Fibroblast of skin of left quadriceps (primary cell): ENCODE measurements at regions not wholly inside any gene's neighbourhood (a gene's known extent, or its start where the extent isn't known, plus 50 kb on each side); places are given as distances from the start of the nearest gene placed in this dataset.

Source experiments
- DNase-seq, 2 experiments: peaks; one replicate each; pipeline ENCODE4 v3.0.0-alpha.2; 2013; ENCODE audit warnings: low read depth in 2 of 2

DNA sequence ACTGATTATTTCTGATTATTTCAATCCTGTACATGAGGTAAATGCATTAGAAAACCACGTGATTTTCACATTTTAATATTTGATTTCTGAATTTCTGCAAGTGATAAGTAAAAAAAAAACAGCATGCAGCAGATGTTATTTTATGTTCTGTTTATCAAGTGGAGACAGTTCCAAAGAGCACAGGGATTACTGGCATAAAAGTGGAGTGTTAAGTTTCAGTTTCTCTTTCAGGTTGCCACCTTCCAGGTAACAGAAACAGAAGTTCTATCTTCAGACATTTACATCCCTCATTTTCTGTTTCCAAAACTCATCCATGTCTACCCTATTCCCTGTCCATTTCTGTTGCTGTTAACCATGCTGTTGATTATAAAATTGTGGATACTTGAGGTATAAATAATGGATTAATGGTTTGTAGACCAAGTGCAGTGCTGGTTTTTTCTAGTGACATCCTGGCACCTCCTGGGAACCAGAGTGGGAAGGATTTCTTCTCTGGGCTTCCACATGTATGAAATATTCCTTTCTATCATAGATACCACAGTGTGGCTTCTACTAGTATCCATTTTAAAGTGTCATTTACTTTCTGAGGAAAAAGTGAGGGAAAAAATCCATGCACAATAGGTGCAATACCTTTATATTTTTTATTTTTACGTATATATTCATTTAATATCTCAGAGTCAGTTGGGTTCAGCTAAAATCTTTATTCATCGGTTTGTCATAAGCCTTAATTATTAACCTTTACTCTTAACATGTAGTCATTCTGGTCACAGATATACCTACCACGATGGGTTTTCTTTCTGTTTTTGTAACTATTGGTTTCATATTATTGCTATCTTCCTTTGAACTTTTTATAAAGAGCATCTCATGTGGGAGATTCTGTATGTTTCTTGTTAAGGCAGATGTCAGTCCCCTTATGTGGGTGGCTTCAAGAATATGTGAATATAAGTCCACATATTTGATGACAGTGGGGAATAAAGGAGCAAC lies 1010.0 kb downstream of the SQOR start:
- no peak for DNase-seq

DNA sequence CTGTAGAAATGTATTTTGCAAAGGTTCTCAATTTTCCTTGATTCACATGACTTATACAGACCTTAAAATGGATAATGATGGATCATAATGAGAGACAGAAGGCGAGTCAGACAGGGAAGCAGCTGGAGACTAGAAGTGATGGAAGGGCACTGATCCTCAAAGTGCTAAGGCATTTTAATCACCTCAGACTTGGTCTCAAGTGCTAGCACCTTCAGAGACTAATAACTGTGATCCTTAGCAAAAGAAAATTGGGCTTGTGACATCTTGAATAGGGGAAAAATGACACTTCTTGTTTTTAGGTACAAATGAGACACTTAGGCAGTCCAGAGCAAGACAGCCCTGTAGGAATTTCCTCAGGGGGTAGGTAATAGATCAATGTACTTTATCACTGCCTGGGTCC lies 1011.7 kb downstream of the SQOR start:
- no peak for DNase-seq

DNA sequence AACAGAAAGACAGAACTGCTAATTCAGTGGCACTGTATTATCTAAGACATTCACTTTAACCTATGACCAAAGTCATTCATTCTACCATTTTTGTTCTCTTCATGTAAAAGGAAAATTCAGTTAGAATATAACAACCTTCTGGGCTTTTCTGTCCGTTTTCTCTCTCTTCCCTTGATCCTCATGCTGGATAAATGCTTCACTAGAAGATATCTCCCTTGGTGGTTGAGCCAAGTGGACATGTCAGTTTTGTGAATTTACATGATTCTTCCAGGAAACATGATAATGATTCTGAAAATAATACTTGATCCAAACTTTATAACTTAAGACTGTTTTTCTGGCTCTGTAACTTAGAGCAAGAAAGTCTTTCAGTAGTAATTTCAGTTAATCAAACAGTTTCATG lies 1012.2 kb downstream of the SQOR start:
- no peak for DNase-seq

DNA sequence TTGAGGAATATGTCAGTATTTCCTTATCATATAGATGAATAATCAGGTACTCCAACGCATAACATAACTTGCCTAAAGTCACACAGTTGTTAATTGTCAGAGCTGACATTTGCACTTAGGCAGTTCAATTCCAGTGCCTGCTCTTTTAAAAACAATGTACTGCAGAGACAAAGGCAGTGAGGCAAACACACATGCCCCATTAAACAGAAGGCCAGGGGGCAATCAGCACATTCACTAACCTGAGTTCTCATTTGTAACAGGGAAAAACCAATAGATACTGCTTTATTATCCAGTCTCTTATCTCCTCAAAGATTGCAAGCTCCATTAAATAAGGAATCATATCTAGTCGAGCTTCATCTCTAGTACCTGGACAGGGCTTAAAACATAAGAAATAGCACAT lies 1017.4 kb downstream of the SQOR start:
- DNase-seq: no peak

DNA sequence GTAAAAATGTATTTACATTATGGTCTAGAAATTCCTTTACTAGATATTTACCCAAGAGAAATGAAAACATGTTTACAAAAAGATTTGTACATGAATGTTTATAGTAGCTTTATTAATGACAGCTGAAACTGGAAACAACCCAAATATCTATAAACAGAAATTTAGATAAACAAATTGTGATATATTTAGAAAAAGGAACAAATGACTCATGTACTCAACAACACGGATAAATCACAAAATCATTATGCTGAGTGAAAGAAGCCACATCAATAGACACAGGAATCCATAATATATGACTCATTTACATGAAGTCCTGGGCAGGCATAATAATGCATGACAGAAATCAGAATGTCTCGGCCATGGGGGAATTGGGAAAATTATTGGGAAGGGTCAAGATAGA lies 1020.2 kb downstream of the SQOR start:
- DNase-seq: no peak

DNA sequence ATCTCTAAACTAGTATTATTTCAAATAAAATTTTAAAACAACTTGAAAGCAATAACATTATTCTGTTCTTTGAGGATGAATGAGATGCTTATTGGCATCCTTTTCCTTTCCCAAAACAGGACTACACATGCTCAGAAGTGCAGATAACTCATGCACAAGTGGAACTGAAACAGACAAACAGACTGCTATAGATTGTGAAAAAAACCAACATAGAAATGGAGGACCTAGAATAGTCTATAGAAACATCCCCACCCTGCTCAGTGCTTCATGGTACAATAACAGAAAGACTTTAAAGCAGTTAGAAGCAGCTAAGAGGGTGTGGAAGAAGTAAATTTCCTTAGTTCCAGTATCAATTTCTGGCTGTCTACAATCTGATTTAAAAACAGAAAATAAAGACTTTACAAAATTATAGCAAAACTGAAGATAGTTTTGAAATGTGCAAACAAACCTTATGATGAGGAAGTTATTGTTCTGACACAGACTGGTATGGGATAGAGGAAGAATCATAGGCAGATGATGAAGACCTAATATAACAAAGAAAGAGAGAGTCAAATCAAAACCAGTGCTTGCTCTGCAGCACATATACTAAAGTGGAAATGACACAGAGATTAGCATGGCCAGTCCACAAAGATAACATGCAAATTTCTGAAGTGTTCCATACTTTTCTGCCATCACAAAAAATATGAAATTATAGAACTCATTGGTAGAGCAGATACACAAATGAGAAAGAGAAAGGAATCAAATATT lies 1025.4 kb downstream of the SQOR start:
- no peak for DNase-seq

DNA sequence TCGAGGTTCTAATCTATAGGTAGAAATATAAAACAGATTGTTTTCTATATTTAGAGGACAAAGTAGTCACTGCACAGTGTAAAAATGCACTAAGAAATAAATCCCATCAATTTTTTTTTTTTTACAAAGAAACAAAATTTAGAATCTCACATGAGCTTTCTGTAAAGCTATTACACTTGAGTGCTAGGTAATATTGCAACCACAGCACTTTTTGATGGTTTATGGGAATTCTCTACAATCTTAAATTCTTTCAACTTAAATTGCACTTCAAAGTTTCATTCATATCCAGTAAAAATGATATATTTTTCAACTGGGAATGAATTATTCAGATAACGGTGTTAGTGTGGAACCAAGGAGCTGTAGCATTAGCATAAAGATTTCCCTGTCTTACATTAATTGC lies 1035.4 kb downstream of the SQOR start:
- no peak for DNase-seq

DNA sequence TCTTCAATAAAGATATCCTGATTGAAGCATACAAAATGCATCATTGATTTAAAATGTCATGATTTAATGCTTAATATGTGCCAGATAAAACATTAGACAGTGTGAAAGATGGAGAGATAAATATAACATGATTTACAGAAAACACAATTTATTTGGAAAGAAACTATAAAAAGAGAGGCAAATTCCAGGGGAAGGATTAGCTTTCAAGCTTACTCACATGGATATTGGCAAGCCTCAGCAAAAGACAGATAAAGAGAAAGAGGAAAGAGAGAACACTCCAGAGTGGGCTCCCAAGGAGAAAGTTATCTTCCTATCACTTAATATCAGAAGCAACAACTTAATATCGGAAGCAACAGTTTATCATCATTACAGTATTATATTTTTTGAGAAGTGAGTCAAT lies 1036.5 kb downstream of the SQOR start:
- DNase-seq: no peak

DNA sequence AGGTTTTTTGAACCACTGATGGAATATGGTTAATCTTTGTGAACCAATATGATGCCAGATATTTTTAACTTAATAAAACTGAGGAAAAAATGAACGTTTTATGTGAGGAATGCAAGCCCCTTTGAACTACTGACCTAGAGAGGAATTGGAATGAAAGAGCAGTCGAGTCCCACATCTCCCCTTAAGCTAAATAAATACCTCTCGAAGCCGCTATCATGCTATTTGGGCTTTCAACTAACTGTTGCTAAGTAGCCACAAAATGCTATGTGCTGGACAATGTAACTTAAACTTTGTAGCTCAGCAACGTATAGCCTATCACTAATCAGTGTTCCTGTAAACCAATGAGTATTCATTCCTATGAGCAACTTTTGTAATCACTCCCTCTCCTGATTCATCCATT lies 1037.2 kb downstream of the SQOR start:
- no peak for DNase-seq

DNA sequence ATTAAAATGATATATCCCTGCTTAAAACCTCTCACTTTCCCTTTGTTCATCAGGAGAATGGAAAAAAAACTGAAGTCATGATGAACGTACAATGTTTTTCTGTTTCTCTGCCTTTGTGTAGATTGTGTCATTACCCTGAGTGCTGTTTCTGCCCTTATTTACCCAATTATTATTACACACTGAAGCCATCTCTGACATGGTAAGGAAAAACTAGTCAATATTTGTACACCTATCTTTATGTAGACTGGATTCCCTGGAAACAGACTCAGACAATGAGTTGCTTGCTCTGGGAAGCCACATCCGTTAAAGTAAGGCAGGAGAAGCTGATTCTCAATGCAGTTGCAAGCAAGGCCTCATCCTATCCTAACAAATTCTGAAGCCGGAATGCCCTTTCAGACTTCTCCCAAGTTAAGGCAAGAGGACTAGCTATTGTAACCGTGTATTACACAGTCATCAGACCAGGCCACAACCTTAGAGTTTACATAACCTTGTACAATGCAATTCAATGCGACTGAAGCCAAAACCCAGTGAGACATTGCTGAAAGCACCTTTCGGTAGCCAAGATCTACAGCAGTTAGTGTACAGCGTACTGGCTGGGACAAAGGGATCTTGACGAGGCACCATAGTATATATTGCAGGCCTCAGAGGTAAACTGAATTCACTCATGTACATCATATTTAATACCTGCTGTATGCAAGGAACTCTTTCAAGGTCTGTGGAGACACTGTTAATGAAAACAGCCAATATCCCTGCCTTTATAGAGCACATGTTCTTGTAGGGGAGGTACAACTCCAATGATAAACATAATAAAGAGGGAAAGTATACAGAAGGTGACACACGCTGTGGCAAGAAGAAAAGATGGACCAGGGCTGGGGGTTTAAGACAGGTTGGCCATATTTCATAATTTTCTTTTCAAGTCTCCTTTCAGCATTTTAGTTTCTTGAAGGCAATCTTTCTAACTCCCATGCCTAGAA lies 1040.8 kb upstream of the SEMA6D start:
- DNase-seq: no peak

DNA sequence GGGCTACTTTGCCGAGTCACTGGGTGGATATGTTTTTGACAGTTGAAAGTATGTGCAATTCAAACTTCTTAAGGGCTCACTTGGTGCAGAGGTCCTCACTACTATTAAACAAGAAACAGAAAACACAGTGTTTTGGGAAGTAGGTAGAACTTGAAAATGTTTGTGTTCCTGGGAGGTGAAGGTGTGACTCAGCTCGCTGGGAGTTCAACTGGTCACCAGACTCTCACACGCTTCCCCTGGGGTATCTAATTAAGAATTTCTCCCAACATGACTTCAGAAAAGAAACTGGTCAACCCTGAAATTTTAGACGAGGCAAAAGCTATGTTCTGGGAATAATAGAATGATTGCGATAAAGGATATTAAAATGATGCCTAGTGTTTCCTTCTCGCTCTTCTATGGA lies 1039.8 kb upstream of the SEMA6D start:
- DNase-seq: no peak

DNA sequence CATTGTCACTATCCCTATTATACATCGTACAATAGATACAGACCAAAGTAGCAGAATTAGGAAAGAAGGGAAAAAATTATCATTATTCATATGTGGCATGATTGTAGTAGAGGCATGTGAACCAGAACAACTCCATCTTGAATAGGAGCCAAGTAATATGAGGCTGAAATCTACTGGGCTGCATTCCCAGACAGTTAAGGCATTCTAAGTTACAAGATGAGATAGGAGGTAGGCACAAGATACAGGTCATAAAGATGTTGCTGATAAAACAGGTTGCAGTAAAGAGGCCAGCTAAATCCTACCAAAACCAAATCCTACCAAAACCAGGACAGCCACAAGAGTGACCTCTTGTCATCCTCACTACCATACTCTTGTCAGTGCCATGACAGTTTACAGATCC lies 1035.4 kb upstream of the SEMA6D start:
- no peak for DNase-seq

DNA sequence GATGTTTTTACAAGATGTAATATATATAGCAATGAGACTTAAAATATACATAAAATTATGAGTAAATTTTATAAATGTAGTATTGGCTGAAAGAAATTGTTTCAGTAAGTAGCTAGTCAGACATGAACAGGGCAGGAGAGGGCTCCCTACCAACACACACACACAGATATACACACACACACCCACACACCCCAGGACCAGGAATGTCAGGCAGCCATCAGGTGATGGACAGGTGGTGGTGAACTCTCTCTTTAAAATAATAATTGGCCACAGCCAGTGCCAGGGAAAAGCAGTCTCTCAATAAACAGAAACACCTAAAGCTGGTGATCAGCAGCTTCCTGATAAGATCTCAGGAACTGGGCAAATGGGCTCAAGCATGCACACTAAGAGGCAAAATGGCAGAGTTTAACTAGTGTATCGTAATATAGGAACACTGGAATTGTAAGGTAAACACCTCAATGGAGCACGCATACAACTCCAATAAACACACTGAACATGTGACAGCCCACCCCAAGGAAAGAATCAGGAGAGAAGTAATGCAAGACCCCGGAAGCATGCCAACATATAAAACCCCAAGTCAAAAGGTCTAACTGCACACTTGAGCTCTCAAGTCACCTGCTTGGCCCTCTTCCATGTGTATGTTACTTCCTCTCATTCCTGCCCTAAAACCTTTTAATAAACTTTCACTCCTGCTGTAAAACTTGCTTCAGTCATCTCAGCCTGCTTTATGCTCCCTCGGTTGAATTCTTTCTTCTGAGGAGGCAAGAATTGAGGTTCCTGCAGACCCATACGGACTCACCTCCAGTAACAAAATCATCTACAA lies 1034.1 kb upstream of the SEMA6D start:
- DNase-seq: no peak

DNA sequence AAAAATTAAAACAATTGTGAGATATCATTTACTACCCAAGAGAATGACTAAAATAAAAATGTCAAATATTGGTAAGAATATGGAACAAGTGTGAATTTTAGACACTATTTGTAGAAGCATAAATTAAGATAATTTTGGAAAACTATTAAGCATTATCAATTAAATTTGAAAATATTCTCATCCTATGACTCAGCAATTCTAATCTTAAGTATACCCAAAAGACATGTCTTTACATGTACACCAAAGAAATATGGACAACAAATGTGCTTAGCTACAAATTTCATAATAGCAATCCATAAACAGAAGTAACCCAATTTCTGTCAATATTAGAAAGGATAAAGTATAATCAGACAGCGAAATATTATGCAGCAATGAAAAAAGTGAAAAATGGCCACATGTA lies 1032.2 kb upstream of the SEMA6D start:
- no peak for DNase-seq

DNA sequence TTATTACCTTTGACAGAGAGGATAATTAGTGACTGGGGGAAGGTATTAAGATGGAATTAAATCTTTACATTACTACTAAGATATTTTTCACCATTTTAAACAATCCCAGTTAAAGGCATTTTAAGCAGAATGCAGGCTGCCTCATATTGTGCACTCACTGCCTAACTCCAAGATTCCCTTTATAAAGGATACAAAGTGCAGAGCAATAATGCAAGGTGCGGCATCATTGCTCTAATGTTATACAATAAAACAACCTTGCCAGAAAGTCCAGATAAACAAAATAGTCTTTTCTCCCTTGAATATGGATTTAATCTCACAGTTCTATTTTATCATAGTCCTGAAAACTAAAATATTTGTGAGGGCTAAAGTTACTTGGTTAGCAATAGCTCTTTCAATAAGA lies 1031.6 kb upstream of the SEMA6D start:
- no peak for DNase-seq

DNA sequence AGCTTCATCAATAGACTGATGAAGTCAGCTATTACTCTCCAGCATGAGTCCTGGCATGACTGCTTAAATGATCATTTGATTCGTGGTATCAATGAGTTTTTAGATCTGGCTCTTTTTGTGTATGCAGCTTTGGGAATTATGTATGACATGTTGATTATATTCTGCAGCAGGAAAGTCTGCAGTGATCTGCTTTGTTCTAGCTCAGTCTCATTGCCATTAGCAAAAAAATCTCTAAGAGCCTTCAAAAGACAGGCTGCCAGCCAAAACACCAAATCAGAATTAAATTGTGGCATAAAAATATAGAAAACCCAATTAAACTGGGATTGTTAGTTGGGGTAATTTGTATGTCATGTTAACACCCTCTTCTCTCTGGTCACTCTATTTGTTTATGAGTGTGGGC lies 1021.0 kb upstream of the SEMA6D start:
- no peak for DNase-seq

DNA sequence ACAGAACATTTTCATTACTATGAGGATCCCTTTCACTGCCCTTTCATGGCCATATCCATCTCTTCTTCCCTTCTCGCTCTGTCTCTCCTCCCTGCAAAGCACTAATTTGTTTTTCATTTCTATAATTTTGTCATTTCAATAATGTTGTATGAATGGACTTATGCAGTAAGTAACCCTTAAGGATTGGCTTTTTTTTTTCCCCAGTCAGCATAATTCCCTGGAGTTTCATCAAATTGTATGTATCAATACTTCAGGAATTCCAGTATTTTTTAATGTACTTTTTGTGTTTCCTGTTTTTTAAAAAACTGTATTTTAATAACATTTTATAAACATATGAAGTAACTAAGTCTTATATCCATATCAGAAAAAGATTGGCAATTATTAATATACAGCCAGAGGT lies 1016.0 kb upstream of the SEMA6D start:
- DNase-seq: no peak

DNA sequence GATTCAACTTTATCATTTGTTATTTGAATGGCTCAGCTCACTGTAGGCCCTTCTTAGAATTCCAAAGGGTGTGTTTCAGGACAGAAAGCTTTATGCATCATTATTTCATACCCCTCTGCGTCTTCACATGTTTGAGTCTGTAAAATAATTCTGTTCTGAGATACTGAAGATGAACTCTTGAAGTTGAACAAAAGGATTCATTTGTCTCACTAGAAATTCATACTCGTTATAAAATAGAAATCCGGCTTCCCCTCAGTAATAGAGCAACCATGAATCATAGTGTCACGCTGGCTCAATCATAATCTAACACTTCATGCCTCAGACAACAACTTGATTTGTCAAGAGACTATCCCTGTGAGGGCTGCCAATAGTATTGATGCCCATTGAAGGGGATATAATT lies 1015.4 kb upstream of the SEMA6D start:
- DNase-seq: no peak

DNA sequence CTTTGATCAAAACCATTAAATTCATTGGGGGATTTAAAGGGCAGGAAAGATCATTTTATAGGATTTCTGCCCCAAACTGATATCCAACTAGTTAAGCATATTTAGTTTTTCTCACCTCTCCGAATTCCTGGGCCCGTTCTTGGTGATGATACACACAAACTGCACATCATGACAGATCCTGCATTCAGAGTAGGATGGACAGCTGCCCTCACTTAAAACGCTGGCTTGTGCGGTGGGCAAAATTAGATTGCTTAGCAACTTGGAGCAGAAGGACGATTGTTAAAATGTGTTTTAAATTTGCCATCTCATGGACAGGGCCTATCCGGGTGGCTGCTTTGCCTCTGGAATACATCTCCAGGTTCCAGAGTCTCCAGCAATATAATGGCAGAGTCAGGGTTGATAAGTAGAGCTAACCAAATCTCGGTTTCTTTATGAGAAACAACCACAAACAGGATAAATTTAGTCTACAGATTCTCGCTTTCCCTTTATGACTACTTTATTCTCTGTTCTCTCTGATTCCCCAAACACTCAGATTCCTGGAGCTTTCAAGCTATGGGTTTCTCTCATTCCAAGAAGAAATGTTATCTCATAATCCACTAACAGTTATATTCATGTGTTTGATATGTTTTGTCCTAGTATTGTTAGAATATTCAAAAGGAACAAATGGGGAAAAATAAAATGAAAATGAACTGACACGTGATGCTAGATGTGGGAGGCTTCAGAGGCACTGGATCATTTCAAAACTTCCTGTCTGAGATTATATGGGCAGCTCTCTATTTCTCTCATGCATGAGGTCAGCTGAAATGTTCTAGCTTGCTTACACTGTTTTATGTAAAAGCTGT lies 1014.1 kb upstream of the SEMA6D start:
- DNase-seq: no peak
